Breast epithelium (tissue), 4 donors: ENCODE measurements at regions not wholly inside any gene's neighbourhood (a gene's known extent, or its start where the extent isn't known, plus 50 kb on each side); places are given as distances from the start of the nearest gene placed in this dataset.

ENCODE experiments used
- DNase-seq, 2 donors: peaks; one replicate each; pipeline ENCODE4 v3.0.0-alpha.2; 2019; ENCODE audit warnings: low spot score in 2 of 2
- H3K27ac ChIP-seq, 2 donors: fragments of 200-600 bp; sonication (generic) in 1 of 2; one replicate each; pipeline ENCODE4 v1.5.1; 2016 to 2019; ENCODE audit warnings: mild to moderate bottlenecking in 1 of 2
- H3K27me3 ChIP-seq, 2 donors: fragments of 200-600 bp; sonication (generic) in 1 of 2; one replicate each; pipeline versions ENCODE4 v1.5.1 to v1.6.0; 2017 to 2019; ENCODE audit warnings: control low read depth in 1 of 2, mild to moderate bottlenecking in 1 of 2
- H3K36me3 ChIP-seq: fragments of 200-600 bp; one replicate; pipeline ENCODE4 v1.5.1; 2019
- H3K4me1 ChIP-seq, 2 donors: fragments of 200-600 bp; sonication (generic); one replicate each; pipeline ENCODE4 v1.5.1; 2016 to 2019; ENCODE audit warnings: control low read depth in 1 of 2
- H3K4me3 ChIP-seq, 3 donors: fragments of 200-600 bp; sonication (generic); 1 replicate in 2 of 3; 2 replicates in 1 of 3; pipeline ENCODE4 v1.5.1; 2016 to 2019; ENCODE audit warnings: mild to moderate bottlenecking in 3 of 3, moderate library complexity in 2 of 3
- H3K9me3 ChIP-seq, 2 donors: fragments of 200-600 bp; sonication (generic) in 1 of 2; one replicate each; pipeline ENCODE4 v1.5.1; 2016 to 2019; ENCODE audit warnings: control low read depth in 1 of 2
- POLR2A ChIP-seq: fragments of 450-650 bp; IDR thresholded peaks from one replicate; pipeline ENCODE4 v1.6.1; 2016; ENCODE audit warnings: antibody characterized with exemption, mild to moderate bottlenecking, moderate library complexity
- POLR2AphosphoS5 ChIP-seq, 3 donors: sonication (generic); formaldehyde crosslinking; IDR thresholded peaks; one replicate each; pipeline ENCODE4 v1.6.1; 2017; ENCODE audit warnings: antibody characterized with exemption in 3 of 3
- intact Hi-C: fragments of 100-400 bp; cut with DNase I; formaldehyde crosslinking; loops from one replicate; pipeline ENCODE4 v1.15.1; 2023; ENCODE audit warnings: low total_unique reads
- TF ChIP-seq, protein P1 (sequence below), 3 donors: fragments of 450-650 bp; IDR thresholded peaks; one replicate each; pipeline ENCODE4 v1.5.1; 2016 to 2017; ENCODE audit warnings: antibody characterized with exemption in 3 of 3, mild to moderate bottlenecking in 3 of 3, moderate library complexity in 3 of 3

DNA sequence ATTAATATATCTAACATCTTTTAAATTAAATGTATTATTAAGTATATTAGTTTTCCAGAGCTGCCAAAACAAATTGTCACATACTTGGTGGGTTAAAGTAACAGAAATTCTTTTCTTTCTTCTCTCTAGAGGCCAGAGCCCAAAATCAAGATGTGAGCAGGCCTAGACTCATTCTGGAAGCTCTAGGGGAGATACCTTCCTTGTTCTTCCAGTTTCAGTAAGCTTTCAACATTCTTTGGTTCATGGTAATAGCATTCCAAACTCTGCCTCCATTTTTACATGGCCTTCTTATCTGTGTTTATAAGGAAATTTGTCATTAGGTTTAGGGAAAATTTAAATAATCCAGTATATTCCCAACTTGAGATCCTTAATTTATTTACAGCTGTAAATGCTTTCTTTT, 1054.6 kb upstream of the GBE1 start:
- Histone ChIP-seq H3K27ac (no peak overlapping the region), H3K27me3 (no peaks in the 10 kb centered on the region), H3K36me3 (peaks cover 4% of the 10 kb centered on the region), H3K4me3 (no peak overlapping the region), H3K4me1 (no peaks in the 10 kb centered on the region), H3K9me3 (peaks cover 6 to 35% of the 10 kb centered on the region in 2 donors)
- TF ChIP-seq POLR2AphosphoS5 (IDR thresholded peaks at IDR 0.05) (no peak), POLR2A (no peak)
- TF ChIP-seq, protein P1, sequence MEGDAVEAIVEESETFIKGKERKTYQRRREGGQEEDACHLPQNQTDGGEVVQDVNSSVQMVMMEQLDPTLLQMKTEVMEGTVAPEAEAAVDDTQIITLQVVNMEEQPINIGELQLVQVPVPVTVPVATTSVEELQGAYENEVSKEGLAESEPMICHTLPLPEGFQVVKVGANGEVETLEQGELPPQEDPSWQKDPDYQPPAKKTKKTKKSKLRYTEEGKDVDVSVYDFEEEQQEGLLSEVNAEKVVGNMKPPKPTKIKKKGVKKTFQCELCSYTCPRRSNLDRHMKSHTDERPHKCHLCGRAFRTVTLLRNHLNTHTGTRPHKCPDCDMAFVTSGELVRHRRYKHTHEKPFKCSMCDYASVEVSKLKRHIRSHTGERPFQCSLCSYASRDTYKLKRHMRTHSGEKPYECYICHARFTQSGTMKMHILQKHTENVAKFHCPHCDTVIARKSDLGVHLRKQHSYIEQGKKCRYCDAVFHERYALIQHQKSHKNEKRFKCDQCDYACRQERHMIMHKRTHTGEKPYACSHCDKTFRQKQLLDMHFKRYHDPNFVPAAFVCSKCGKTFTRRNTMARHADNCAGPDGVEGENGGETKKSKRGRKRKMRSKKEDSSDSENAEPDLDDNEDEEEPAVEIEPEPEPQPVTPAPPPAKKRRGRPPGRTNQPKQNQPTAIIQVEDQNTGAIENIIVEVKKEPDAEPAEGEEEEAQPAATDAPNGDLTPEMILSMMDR (IDR thresholded peaks at IDR 0.05) = no peak
- DNase-seq = no peak
- intact Hi-C loops = no loop called here

DNA sequence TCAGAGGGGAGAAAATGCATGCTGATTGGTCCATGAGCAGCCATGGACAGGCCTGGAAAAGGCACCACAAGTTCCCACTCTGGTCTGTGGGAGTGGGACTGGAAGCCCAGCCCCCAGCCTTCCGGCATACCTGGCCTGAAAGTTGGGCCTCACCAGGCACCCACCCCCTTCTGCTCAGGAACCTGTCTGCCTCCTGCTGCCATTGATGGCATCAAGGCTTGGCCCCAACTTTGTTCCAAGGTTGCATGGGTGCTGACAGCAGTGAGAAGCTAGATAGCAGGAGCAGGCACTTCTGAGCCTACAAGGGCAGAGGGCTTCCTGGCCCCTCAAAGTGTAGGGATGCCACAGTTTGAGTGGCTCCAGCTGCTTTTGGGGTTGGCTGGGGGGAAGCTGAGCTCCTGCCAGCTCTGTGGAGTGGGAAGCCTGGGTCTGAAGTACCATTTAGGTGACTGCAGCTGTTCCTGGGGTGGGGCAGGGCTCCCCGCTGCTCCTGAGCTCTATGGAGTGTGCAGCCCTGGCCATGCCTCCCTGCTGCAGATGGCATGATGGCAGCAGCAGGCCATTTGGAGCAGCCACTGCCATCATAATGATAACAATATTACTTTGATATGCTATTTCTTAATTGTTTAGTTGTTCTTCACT, 1054.1 kb upstream of the GBE1 start:
- Histone ChIP-seq H3K9me3 (peaks cover 6 to 35% of the 10 kb centered on the region in 2 donors), H3K27me3 (no peaks in the 10 kb centered on the region), H3K4me1 (no peaks in the 10 kb centered on the region), H3K27ac (no peak overlapping the region), H3K36me3 (peaks cover 4% of the 10 kb centered on the region), H3K4me3 (no peak overlapping the region)
- TF ChIP-seq POLR2AphosphoS5 (IDR thresholded peaks at IDR 0.05) (no peak), POLR2A (no peak)
- TF ChIP-seq, protein P1 (IDR thresholded peaks at IDR 0.05) = no peak
- DNase-seq = no peak
- intact Hi-C loops = no loop called here

DNA sequence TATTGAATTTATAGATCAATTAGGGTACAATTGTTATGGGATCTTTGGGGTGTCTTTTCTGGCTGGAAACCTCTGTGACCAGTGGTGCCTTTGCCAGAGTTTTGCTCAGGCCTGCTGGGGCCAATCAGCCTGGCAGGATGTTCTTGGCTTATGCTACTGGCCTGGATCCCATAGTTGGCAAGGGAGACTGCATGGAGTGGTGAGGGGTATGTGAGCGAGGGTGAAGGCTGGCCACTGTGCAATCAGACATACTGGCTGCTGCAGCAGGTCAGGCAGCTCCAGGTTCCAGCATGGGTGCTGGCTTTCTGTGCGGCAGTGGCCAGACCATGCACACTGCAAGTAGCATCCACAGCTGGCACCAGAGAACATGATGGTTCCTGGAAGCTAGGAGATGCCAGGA, 1053.2 kb upstream of the GBE1 start:
- H3K4me1 ChIP-seq = no peaks in the 10 kb centered on the region
- H3K36me3 ChIP-seq = peaks cover 4% of the 10 kb centered on the region
- DNase-seq = no peak
- intact Hi-C loops = no loop called here
- TF ChIP-seq POLR2A = no peak
- TF ChIP-seq, protein P1 (IDR thresholded peaks at IDR 0.05) = no peak
- TF ChIP-seq POLR2AphosphoS5 (IDR thresholded peaks at IDR 0.05) = no peak
- H3K4me3 ChIP-seq = no peak overlapping the region
- H3K27me3 ChIP-seq = no peaks in the 10 kb centered on the region
- no peak overlapping the region for H3K27ac ChIP-seq
- peaks cover 6 to 35% of the 10 kb centered on the region in 2 donors for H3K9me3 ChIP-seq

DNA sequence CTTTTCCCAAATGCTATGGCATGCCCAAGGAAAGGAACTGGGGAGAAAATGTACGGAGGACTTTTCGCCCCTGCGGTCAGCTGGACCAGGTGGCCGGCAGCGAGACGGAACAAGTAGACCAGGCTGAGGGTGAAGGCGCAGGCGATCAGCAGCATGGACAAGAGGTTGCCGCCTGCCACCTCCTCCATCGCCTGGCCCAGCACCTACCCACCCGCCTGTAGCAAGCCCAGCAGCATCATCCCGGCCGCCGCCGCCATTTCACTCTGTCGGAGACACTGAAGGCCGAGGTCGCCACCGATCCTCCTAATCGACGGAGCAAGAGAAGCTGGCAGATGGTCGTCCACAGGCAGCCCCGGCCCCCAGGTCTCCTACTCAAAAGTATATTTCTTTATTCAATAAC, 1046.3 kb upstream of the GBE1 start:
- no peaks in the 10 kb centered on the region for H3K4me1 ChIP-seq
- no peak overlapping the region for H3K4me3 ChIP-seq
- H3K27ac ChIP-seq = no peak overlapping the region
- H3K27me3 ChIP-seq = no peaks in the 10 kb centered on the region
- DNase-seq = no peak
- peaks cover 0 to 9% of the 10 kb centered on the region in 2 donors for H3K9me3 ChIP-seq
- TF ChIP-seq POLR2AphosphoS5 (IDR thresholded peaks at IDR 0.05) (no peak), POLR2A (no peak)
- TF ChIP-seq, protein P1 (IDR thresholded peaks at IDR 0.05) = no peak
- intact Hi-C loops = no loop called here
- no peaks in the 10 kb centered on the region for H3K36me3 ChIP-seq

DNA sequence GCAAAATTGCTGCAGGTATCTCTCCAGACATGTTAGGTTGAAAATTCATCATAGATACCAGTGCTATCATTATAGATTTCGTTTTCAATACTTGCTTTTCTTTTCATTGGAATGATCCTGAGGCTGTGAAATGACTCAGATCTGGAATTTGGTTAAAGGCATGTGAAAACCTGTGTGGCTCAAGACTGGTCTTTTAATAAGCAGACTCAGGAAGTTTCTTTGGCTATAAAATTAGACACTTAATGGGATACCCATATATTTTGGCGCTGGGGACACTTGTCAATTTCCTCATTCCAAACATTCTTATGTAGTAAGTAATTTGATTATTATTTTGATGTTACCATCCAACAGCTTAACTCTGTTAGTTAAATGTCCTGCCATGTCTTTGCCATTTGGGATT, 1041.1 kb upstream of the GBE1 start:
- no peak overlapping the region for H3K27ac ChIP-seq
- intact Hi-C loops = no loop called here
- TF ChIP-seq POLR2A = no peak
- TF ChIP-seq, protein P1 (IDR thresholded peaks at IDR 0.05) = no peak
- no peak for TF ChIP-seq POLR2AphosphoS5 (IDR thresholded peaks at IDR 0.05)
- H3K4me1 ChIP-seq = no peaks in the 10 kb centered on the region
- no peaks in the 10 kb centered on the region for H3K9me3 ChIP-seq
- no peak overlapping the region for H3K4me3 ChIP-seq
- no peak for DNase-seq
- H3K36me3 ChIP-seq = no peaks in the 10 kb centered on the region
- no peaks in the 10 kb centered on the region for H3K27me3 ChIP-seq
